ENCODE measurements at regions not wholly inside any gene's neighbourhood (a gene's known extent, or its start where the extent isn't known, plus 50 kb on each side); places are given as distances from the start of the nearest gene placed in this dataset.
A peak's percentile ranks its signal among the peaks of the same experiment; 100 is the strongest.

GRCh38 chr7:22561895-22562593, 62.1 kb upstream of the STEAP1B start:
- DNase-seq: no peak

GRCh38 chr7:22561321-22561811, 61.4 kb upstream of the STEAP1B start:
- no peak for DNase-seq

- DNase-seq: peak; percentile 35
Observed at GRCh38 chr7:22559829-22560489, 60.0 kb upstream of the STEAP1B start.

GRCh38 chr7:22557167-22557566, 57.2 kb upstream of the STEAP1B start:
- DNase-seq: no peak

- DNase-seq: no peak
Observed at GRCh38 chr7:22555476-22555875, 55.5 kb upstream of the STEAP1B start.

- no peak for DNase-seq
Observed at GRCh38 chr7:22554184-22554583, 54.2 kb upstream of the STEAP1B start.

GRCh38 chr7:22551768-22552513, 52.0 kb upstream of the STEAP1B start:
- no peak for DNase-seq

GRCh38 chr7:22550514-22551030, 50.6 kb upstream of the STEAP1B start:
- DNase-seq: no peak

GRCh38 chr7:22549667-22550513, 49.9 kb upstream of the STEAP1B start:
- DNase-seq: no peak
